ENCODE measurements at regions not wholly inside any gene's neighbourhood (a gene's known extent, or its start where the extent isn't known, plus 50 kb on each side); places are given as distances from the start of the nearest gene placed in this dataset.

GRCh38 chr6:26241033-26241895 lies 123.7 kb upstream of the BTN3A2 start:
- no peak for TF ChIP-seq CTCF (IDR thresholded peaks at IDR 0.05; ENCODE audit: extremely low read depth, missing control alignments)
- DNase-seq (ENCODE audit: low spot score): no peak

GRCh38 chr6:26243132-26243531 lies 121.9 kb upstream of the BTN3A2 start:
- no peak for TF ChIP-seq CTCF (IDR thresholded peaks at IDR 0.05; ENCODE audit: extremely low read depth, missing control alignments)
- DNase-seq (ENCODE audit: low spot score): no peak

- TF ChIP-seq CTCF (IDR thresholded peaks at IDR 0.05; ENCODE audit: extremely low read depth, missing control alignments): no peak
- DNase-seq (ENCODE audit: low spot score): no peak
These were observed 121.2 kb upstream of the BTN3A2 start for GRCh38 chr6:26243752-26244151.

GRCh38 chr6:26246058-26246457 lies 118.9 kb upstream of the BTN3A2 start:
- TF ChIP-seq CTCF (IDR thresholded peaks at IDR 0.05; ENCODE audit: extremely low read depth, missing control alignments): no peak
- no peak for DNase-seq (ENCODE audit: low spot score)

- TF ChIP-seq CTCF (IDR thresholded peaks at IDR 0.05; ENCODE audit: extremely low read depth, missing control alignments): no peak
- DNase-seq (ENCODE audit: low spot score): no peak
These were observed 118.4 kb upstream of the BTN3A2 start for GRCh38 chr6:26246553-26246952.

- DNase-seq (ENCODE audit: low spot score): no peak
- no peak for TF ChIP-seq CTCF (IDR thresholded peaks at IDR 0.05; ENCODE audit: extremely low read depth, missing control alignments)
These were observed 115.4 kb upstream of the BTN3A2 start for GRCh38 chr6:26249707-26249956.

GRCh38 chr6:26249957-26250697 lies 114.9 kb upstream of the BTN3A2 start:
- peak; percentile 24 for TF ChIP-seq CTCF (IDR thresholded peaks at IDR 0.05; ENCODE audit: extremely low read depth, missing control alignments)
- DNase-seq (ENCODE audit: low spot score): no peak
